Activated naive CD4-positive, alpha-beta T cell treated with anti-CD3 and anti-CD28 coated beads, Interleukin-2, amount 50 U/mL, for 72 hours (primary cell): ENCODE measurements at regions not wholly inside any gene's neighbourhood (a gene's known extent, or its start where the extent isn't known, plus 50 kb on each side); places are given as distances from the start of the nearest gene placed in this dataset.
"Not testable (repeated sequence)": the region's sequence is repeated elsewhere in the genome, so short reads cannot be mapped to it uniquely, and the experiment has no call there.

Source experiments
- ATAC-seq, 2 donors: fragments of 150-1000 bp; cut with Tn5 transposase; 2 replicates each; pipeline ENCODE4 v1.10.0; 2021; ENCODE audit warnings: mild to moderate bottlenecking in 2 of 2, moderate library complexity in 2 of 2
- DNase-seq, 2 donors: peaks; one replicate each; pipeline ENCODE4 v3.0.0; 2021 to 2022; ENCODE audit warnings: low spot score in 2 of 2
- H3K27ac Mint-ChIP-seq, 2 donors: one replicate each; pipeline ENCODE4 v1.8.0; 2022; ENCODE audit warnings: mild to moderate bottlenecking in 2 of 2, mixed read lengths in 2 of 2
- H3K36me3 Mint-ChIP-seq, 2 donors: one replicate each; pipeline ENCODE4 v1.8.0; 2022; ENCODE audit warnings: mixed read lengths in 2 of 2
- H3K9me3 Mint-ChIP-seq, 2 donors: one replicate each; pipeline ENCODE4 v1.8.0; 2022; ENCODE audit warnings: mixed read lengths in 2 of 2

DNA sequence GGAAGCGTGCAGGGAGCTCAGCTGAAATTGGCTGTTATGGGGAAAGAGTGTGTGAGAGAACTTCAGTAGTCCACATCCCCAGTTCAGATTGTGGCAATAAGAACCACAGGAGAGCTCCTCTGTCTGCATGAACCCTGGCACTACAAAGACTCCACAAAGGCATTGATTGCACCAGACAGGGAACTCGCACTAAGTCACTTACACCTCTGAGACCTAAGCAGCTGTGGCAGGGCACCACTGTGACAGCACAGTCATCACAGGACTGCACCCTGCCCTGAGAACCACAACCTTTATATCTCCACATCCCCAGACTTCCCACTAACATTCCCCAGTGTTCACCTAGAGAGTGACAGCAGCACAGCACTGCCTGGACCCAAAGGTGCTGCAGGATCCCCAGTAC is 226.8 kb downstream of the XPNPEP1 start:
- ATAC-seq: no peak
- Mint-ChIP-seq H3K9me3 (no peaks in the 10 kb centered on the region), H3K36me3 (no peaks in the 10 kb centered on the region), H3K27ac (no peak overlapping the region)
- DNase-seq: no peak

DNA sequence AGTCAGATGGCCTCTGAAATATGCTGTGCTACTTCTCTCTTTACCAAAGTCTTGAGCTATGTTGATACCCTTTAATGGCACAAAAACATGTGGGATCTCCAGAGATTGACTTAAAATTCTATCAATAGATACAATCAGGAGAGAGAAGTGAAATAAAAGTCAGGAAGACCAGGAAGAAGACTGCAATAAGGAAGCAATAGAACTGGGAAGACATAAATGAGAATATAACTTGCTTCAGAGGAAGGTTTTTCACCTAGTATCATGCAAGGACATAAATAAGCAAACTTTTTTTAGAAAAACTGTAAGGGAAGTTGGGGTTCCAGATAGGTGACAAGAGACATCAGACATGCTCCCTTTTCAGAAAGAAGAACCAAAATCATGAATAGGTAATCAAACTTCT is 227.3 kb downstream of the XPNPEP1 start:
- no peak overlapping the region for H3K27ac Mint-ChIP-seq
- H3K36me3 Mint-ChIP-seq: no peaks in the 10 kb centered on the region
- DNase-seq (no peak), ATAC-seq (no peak)
- H3K9me3 Mint-ChIP-seq: no peaks in the 10 kb centered on the region

DNA sequence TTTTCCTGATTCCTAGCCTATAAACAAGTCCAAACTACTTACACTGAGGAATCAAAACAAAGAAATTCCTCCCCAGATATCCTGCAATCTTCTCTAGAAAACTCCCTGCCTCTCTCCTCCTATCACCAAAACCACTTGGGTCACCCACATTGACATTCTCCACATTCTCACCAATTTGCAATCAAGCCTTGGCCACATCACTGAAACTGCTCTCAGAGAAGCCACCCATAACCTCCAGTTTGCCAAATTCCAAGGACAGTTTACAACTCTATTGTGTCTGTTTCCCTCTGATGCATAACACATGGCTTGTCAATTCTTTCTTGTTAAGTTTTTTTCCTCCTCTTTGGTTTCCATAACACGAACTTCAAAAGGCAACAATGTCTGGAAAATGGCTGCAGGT is 233.5 kb downstream of the XPNPEP1 start:
- ATAC-seq: no peak
- Mint-ChIP-seq H3K9me3 (peaks cover 6 to 8% of the 10 kb centered on the region in 2 donors), H3K36me3 (no peaks in the 10 kb centered on the region), H3K27ac (no peak overlapping the region)
- no peak for DNase-seq

DNA sequence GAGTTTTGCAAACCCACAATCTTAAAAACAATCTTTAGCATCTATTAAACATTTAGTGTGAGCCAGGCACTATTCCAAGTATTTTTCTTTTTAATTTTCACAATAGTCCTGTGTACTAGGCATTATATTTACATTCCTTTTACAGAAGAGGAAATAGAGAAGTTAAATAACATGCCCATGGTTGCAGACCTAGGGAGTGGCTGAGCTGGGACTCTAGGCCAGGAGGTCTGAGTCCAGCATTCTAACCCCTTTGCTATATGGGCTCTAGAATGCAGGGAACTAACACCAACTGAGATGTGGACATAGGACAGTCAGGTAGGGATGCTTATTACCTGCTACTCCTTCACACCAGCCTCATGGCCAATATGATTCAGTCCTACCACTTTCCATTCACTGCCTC is 243.8 kb downstream of the XPNPEP1 start:
- DNase-seq: no peak
- H3K9me3 Mint-ChIP-seq: peaks cover 1 to 3% of the 10 kb centered on the region in 2 donors
- ATAC-seq: no peak

DNA sequence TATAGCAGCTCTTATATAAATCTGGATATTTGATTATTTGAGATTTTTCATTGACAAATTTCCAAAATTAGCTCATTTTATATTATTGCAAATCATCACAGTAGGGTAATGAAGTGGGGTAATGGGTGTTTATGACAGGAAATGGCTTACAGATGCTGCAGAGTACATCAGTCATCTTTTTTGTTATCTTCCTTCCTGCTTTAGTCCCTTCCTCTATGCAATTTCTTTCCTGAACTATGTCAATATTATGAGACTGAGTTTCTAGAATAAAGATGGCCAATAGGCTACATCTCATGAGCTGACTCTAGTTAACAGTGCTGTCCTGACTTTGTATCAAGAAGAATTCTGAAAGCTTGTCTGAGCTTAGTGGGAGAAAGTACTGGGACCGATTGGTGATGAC is 244.5 kb downstream of the XPNPEP1 start:
- Mint-ChIP-seq H3K36me3 (no peaks in the 10 kb centered on the region), H3K27ac (no peak overlapping the region), H3K9me3 (no peaks in the 10 kb centered on the region)
- DNase-seq (no peak), ATAC-seq (no peak)

More for the DNA sequence above, 243.8 kb downstream of the XPNPEP1 start:
- H3K36me3 Mint-ChIP-seq: no peaks in the 10 kb centered on the region
- no peak overlapping the region for H3K27ac Mint-ChIP-seq

DNA sequence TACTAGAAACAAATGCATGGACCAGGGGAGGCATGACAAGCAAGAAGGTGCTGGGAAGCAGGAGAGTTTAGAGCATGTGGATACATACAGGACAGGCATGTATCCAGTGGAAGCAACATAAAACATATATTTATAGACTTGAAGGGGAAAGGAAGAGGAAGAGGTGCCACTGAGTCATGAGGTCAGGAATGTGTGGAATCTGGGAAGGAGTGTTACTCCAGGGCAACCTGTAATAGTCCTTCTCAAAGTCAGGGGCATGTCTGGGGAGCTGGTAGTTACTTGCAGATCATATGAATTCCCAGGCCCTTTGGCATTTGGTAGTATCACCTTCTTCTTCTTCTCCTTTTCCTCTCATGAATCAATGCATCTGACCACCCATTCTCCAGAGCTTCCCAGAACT is 246.6 kb downstream of the XPNPEP1 start:
- H3K9me3 Mint-ChIP-seq: no peaks in the 10 kb centered on the region
- DNase-seq (no peak), ATAC-seq (no peak)
- no peak overlapping the region for H3K27ac Mint-ChIP-seq
- no peaks in the 10 kb centered on the region for H3K36me3 Mint-ChIP-seq

DNA sequence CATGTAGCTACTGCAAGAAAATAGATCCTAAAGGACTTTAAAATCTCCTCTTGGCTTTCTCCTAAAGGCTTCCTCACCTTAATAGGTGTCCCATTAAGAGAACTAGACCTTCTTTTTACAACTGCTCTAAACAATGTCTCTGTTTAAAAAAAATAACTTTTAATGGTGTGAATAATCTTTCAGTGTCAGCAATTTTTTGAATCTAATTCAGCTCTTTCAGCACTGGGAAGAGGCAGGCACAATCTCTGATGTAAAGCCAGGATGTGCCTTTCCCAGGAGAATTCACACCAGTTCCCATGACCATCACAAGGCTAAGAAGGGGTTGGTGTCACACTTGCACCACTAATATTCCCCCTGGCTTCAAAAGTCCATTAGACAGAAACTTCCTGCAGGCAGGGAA is 254.6 kb downstream of the XPNPEP1 start:
- DNase-seq: no peak
- no peak for ATAC-seq
- Mint-ChIP-seq H3K9me3 (peaks cover 0 to 2% of the 10 kb centered on the region in 2 donors), H3K27ac (no peak overlapping the region), H3K36me3 (no peaks in the 10 kb centered on the region)

DNA sequence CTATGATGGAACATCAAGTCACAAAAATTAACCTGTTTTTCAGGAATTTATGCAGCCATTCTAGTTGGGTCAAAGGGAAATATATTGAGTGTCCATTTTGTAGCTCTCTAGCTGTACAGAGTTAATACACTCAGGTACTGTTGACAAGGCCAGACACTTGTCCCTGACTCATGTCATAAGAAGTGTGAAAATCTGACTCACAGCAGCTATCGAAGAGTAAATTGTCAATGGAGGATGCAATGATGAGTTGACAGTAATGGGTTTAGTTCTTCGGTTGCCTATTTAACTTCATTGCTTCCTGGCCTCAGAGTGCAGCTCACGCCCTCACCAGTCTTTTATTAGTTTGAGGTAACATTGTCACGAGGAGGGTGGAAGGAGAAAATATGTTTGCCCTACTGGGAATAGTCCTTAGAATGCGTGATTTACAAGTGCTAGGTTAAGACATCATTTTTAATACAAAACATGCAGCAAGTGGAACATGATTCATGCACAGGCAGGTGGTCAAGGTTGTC is 255.1 kb downstream of the XPNPEP1 start:
- ATAC-seq (no peak), DNase-seq (no peak)
- no peak overlapping the region for H3K27ac Mint-ChIP-seq
- H3K36me3 Mint-ChIP-seq: no peaks in the 10 kb centered on the region
- peaks cover 0 to 4% of the 10 kb centered on the region in 2 donors for H3K9me3 Mint-ChIP-seq

DNA sequence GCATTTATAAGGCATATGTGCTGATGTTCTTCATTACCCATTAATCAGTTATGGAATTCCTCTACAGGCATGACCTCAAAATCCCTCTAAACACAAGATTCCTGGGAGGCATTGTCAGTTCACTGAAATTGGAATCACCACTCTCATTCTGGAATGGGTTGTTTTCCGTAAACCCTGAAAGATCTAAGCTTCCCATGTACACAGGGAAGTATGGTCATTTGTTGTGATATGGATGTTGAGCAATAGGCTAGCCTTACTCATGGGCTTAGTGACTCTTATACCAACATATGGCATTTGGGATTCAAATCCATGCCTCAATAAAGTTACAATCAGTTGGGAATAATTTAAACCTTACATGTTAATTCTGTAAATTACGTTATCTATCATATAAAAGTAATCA is 258.0 kb downstream of the XPNPEP1 start:
- Mint-ChIP-seq H3K27ac (no peak overlapping the region), H3K9me3 (peaks cover 3 to 5% of the 10 kb centered on the region in 2 donors), H3K36me3 (no peaks in the 10 kb centered on the region)
- ATAC-seq (no peak), DNase-seq (no peak)

DNA sequence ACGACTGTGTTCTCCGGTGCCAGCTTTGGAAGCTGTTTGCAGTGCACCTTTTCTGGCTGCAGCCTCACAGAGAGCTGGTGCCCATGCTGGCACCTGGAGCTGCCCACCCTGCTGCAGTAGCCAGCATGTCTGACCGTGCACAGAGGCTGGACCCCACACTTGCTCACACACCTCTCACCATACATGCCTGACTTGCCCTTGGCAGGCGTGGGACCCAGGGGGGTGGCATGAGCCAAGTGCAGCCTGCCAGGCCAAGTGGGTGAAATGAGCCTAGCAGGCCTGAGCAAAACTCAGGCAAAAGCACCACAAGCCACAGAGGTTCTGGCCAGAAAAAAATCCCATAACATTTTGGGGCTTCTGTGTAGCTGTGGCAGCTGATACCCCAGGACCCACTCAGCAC is 258.8 kb downstream of the XPNPEP1 start:
- Mint-ChIP-seq H3K9me3 (peaks cover 7 to 10% of the 10 kb centered on the region in 2 donors), H3K36me3 (no peaks in the 10 kb centered on the region), H3K27ac (no peak overlapping the region)
- ATAC-seq: no peak
- DNase-seq: no peak

DNA sequence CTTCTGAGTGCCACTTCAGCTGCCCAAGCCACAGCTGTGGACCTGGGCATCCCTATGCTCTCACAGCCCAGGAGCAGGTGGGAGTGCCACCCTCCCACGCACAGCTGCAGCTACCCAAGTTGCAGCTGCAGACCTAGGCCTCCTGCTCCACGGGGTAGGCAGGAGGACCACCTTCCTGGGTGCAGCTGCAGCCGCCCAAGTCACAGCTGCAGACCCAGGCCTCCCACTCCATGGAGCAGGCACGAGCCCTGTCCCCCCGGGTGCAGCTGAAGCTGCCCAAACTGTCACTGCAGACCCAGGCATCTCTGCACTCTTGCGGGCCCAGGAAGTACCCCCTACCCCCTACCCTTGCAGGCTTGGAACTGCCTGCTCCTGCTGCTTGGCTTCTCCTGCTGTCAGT is 260.2 kb downstream of the XPNPEP1 start:
- no peak for DNase-seq
- Mint-ChIP-seq H3K36me3 (no peaks in the 10 kb centered on the region), H3K27ac (no peak overlapping the region), H3K9me3 (peaks cover 7 to 10% of the 10 kb centered on the region in 2 donors)
- ATAC-seq: no peak

DNA sequence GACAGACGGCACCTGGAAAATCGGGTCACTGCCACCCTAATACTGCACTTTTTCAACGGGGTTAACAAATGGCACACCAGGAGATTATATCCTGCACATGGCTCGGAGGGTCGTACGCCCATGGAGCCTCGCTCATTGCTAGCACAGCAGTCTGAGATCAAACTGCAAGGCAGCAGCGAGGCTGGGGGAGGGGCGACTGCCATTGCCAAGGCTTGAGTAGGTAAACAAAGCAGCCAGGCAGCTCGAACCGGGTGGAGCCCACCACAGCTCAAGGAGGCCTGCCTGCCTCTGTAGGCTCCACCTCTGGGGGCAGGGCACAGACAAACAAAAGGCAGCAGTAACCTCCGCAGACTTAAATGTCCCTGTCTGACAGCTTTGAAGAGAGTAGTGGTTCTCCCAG is 270.7 kb downstream of the XPNPEP1 start:
- DNase-seq, ATAC-seq, H3K36me3 Mint-ChIP-seq, H3K27ac Mint-ChIP-seq, H3K9me3 Mint-ChIP-seq: not testable (repeated sequence)

DNA sequence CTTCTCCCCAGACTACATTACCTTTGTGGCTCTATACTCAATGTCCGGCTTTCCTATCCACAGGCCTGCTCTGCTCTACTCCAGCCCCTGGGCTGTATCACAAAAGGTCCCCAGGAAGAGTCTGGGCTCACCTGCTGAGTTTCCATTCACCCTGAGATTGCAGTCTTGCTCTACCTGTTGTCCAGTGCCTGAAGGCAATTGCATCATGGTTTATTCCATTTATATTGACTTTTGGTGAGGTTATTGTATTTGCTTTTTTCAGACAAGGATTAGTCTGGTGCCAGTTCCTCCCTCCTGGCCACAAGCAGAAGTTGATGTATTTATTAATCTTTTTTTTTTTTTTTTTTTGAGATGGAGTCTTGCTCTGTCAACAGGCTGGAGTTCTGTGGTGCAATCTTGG is 273.1 kb downstream of the XPNPEP1 start:
- Mint-ChIP-seq H3K36me3 (no peaks in the 10 kb centered on the region), H3K27ac (no peak overlapping the region), H3K9me3 (peaks cover 0 to 5% of the 10 kb centered on the region in 2 donors)
- ATAC-seq (no peak), DNase-seq (no peak)

DNA sequence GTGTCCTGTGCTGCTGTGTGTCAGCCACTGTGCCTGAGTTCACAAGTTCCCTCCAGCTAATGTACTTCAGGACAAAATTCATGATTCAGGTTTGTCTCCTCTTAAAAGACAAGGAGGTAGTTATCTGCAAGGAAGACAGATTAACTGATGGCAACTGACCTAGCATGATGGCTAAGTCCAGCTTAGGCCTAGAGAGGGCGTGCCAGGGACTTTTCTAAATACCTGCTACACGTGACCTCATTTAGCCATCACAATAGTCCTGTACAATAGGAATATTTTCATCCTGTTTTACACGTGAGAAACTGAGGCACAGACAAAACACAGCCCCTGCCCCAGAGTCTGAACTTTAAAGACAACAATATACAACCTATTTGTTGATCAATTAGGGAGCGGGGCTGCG is 275.7 kb downstream of the XPNPEP1 start:
- no peak for DNase-seq
- ATAC-seq: no peak
- Mint-ChIP-seq H3K9me3 (no peaks in the 10 kb centered on the region), H3K27ac (no peak overlapping the region), H3K36me3 (no peaks in the 10 kb centered on the region)

DNA sequence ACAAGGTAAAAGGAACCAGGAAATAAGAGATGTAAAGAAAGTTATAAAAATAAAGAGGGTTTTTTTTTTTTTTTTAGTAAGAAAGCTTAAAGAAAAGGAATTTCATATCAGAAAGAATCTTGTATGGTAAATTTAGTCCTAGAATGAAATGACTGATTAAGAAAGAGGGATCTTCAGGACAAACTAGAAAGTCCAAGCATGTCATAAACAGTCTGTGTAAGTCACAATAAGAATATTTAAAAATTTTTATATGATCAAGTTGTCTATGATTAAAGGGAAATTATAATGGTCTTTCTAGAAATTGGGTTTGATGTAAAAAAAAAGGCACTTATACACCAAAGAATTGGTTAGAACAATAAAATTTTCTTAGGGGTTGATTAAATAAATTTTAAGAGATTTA is 289.5 kb downstream of the XPNPEP1 start:
- H3K9me3 Mint-ChIP-seq: no peaks in the 10 kb centered on the region
- H3K36me3 Mint-ChIP-seq: no peaks in the 10 kb centered on the region
- no peak for ATAC-seq

DNA sequence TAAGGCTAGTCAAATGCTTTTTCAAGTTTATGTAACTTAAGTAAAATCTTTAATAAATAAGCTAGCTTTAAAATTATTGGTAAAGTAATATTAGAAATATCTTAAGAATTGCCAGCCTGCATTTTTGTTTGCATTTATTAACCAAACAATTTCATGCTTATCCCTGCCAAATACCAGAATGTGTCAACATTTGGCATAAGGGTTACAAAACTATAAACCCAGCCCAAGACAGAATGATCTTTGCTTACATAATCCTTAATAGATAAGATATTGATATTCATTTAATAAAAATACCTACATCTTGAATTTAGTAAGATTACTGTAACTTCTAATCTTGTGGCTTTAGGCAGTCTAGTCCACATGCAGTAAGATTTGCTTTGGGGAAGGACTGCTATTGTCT is 290.3 kb downstream of the XPNPEP1 start:
- H3K27ac Mint-ChIP-seq, H3K9me3 Mint-ChIP-seq, DNase-seq, H3K36me3 Mint-ChIP-seq, ATAC-seq: not testable (repeated sequence)

More for the DNA sequence above, 289.5 kb downstream of the XPNPEP1 start:
- no peak overlapping the region for H3K27ac Mint-ChIP-seq
- no peak for DNase-seq

DNA sequence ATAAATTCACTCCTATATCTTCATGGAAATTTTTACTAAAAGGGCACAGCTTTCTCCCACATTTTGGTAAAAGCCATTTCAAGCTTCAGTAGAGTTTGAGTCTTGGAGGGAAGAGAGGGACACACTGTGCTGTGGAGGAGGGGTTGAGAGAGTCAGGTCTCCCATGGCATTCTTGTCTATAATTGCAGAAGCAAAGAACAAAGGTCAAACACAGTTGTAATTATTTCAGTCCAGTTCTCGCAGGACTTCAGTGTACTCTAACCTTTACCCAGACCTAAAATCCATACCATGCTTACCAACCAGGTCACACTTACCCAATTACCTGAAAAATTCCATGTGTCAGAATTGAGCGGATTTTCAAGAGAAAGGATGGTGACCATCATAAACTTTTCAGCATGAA is 298.4 kb downstream of the XPNPEP1 start:
- ATAC-seq (no peak), DNase-seq (no peak)
- peaks cover 0 to 14% of the 10 kb centered on the region in 2 donors for H3K9me3 Mint-ChIP-seq
- no peak overlapping the region for H3K27ac Mint-ChIP-seq
- no peaks in the 10 kb centered on the region for H3K36me3 Mint-ChIP-seq

DNA sequence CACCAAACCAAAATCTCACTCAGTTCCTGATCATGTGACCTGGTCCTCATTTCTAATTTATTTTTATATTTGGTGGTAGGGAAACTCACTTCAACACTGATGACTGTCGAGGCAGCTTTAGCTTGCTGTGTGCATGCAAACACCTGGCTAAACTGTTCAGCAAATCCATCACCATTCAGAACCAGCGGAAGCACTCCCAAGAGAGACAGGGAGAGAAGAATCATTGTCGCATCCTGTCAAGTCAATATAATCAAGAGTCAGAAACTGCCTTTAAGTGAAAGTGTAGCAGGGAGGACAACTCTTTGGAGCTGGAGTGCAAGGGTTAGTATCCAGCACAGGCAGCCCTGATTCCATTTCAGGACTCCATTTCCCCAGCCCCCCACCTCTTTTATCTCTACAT is 300.7 kb downstream of the XPNPEP1 start:
- Mint-ChIP-seq H3K36me3 (no peaks in the 10 kb centered on the region), H3K27ac (no peak overlapping the region), H3K9me3 (peaks cover 0 to 14% of the 10 kb centered on the region in 2 donors)
- DNase-seq (no peak), ATAC-seq (no peak)

DNA sequence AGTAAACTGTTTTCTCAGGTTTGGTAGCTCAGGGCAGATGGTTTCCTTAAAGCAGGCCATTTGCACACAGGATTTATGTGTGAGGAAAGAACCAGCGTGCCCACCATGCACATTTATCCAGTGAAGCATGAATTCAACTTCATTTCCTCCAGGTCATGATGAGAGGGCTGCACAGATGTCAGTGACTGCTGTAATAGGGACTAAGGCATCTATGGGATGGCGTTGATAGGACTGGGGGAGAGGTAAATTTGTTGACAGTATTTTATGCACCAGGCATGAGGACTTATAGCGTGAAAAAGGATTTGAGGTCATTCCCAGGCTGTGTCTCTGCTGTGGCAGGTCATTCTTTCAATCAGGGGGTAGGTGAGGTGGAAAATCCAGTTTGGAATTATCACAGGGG is 302.9 kb downstream of the XPNPEP1 start:
- ATAC-seq (no peak), DNase-seq (no peak)
- H3K36me3 Mint-ChIP-seq: no peaks in the 10 kb centered on the region
- H3K9me3 Mint-ChIP-seq: peaks cover 0 to 8% of the 10 kb centered on the region in 2 donors
- H3K27ac Mint-ChIP-seq: no peak overlapping the region
